CD14-positive monocyte (primary cell): ENCODE measurements at regions not wholly inside any gene's neighbourhood (a gene's known extent, or its start where the extent isn't known, plus 50 kb on each side); places are given as distances from the start of the nearest gene placed in this dataset.

Source experiments
- DNase-seq, 3 donors: peaks; one replicate each; pipeline ENCODE4 v3.0.0-alpha.2; 2011 to 2022
- H2AFZ ChIP-seq: 2 replicates; pipeline ENCODE4 v1.6.0; 2012; ENCODE audit warnings: mild to moderate bottlenecking, low read depth, low read length, inconsistent platforms; ENCODE audit not compliant: insufficient read depth, poor library complexity, severe bottlenecking
- H3K27ac ChIP-seq, 2 donors: 1 replicate in 1 of 2; 2 replicates in 1 of 2; pipeline ENCODE4 v1.5.1; 2012 to 2013; ENCODE audit warnings: low read length in 2 of 2, control low read depth in 1 of 2, inconsistent platforms in 1 of 2, low read depth in 1 of 2, mild to moderate bottlenecking in 1 of 2
- H3K27me3 ChIP-seq, 2 donors: one replicate each; pipeline versions ENCODE4 v1.6.0 to v1.6.1; 2011 to 2013; ENCODE audit warnings: low read length in 2 of 2; ENCODE audit not compliant: control insufficient read depth in 2 of 2, insufficient read depth in 2 of 2
- H3K36me3 ChIP-seq, 2 donors: replicated peaks in 1 of 2; 1 replicate in 1 of 2; 2 replicates in 1 of 2; pipeline versions ENCODE4 v1.5.1 to v1.6.1; 2012 to 2013; ENCODE audit warnings: low read length in 2 of 2, control low read depth in 1 of 2, inconsistent platforms in 1 of 2, mild to moderate bottlenecking in 1 of 2; ENCODE audit not compliant: insufficient read depth in 2 of 2, control insufficient read depth in 1 of 2
- H3K4me1 ChIP-seq, 2 donors: 1 replicate in 1 of 2; 2 replicates in 1 of 2; pipeline versions ENCODE4 v1.5.1 to v1.6.1; 2012 to 2013; ENCODE audit warnings: low read length in 2 of 2, control low read depth in 1 of 2, inconsistent platforms in 1 of 2, mild to moderate bottlenecking in 1 of 2, moderate library complexity in 1 of 2; ENCODE audit not compliant: insufficient read depth in 2 of 2, control insufficient read depth in 1 of 2
- H3K4me2 ChIP-seq: replicated peaks from 2 replicates; pipeline ENCODE3; 2012; ENCODE audit warnings: low read length, moderate library complexity, mild to moderate bottlenecking; ENCODE audit not compliant: poor library complexity, severe bottlenecking; ENCODE audit errors: extremely low read depth
- H3K4me3 ChIP-seq, 3 experiments: fragments of 200-600 bp in 1 of 3; sonication (generic) in 1 of 3; replicated peaks in 1 of 3; 1 replicate in 2 of 3; 2 replicates in 1 of 3; pipeline ENCODE4 v1.5.1; 2011 to 2013; ENCODE audit warnings: low read length in 3 of 3, mild to moderate bottlenecking in 3 of 3, control low read depth in 2 of 3, low read depth in 2 of 3, inconsistent platforms in 1 of 3, moderate library complexity in 1 of 3
- H3K79me2 ChIP-seq: 2 replicates; pipeline ENCODE4 v1.6.0; 2012; ENCODE audit warnings: mild to moderate bottlenecking, control low read depth, inconsistent platforms, low read length, moderate library complexity; ENCODE audit not compliant: insufficient read depth
- H3K9ac ChIP-seq: 2 replicates; pipeline ENCODE4 v1.6.0; 2017; ENCODE audit warnings: low read length, mild to moderate bottlenecking; ENCODE audit not compliant: insufficient read depth, poor library complexity, severe bottlenecking
- H3K9me3 ChIP-seq, 2 donors: replicated peaks in 1 of 2; 1 replicate in 1 of 2; 2 replicates in 1 of 2; pipeline versions ENCODE4 v1.5.1 to v1.6.1; 2012 to 2013; ENCODE audit warnings: low read length in 2 of 2, control low read depth in 1 of 2; ENCODE audit not compliant: control insufficient read depth in 1 of 2, insufficient read depth in 1 of 2
- H4K20me1 ChIP-seq: 2 replicates; pipeline ENCODE4 v1.6.0; 2012; ENCODE audit warnings: mild to moderate bottlenecking, low read length, control low read depth, moderate library complexity; ENCODE audit not compliant: insufficient read depth
- H3K27ac Mint-ChIP-seq, 7 donors: one replicate each; pipeline ENCODE4 v1.8.0; 2020; ENCODE audit warnings: mild to moderate bottlenecking in 7 of 7, mixed read lengths in 7 of 7, moderate library complexity in 6 of 7, inconsistent platforms in 2 of 7
- H3K27me3 Mint-ChIP-seq, 3 donors: one replicate each; pipeline ENCODE4 v1.8.0; 2021 to 2022; ENCODE audit warnings: low read depth in 3 of 3, mild to moderate bottlenecking in 3 of 3, mixed read lengths in 3 of 3, moderate library complexity in 3 of 3, inconsistent platforms in 1 of 3
- H3K36me3 Mint-ChIP-seq, 2 donors: one replicate each; pipeline ENCODE4 v1.8.0; 2020; ENCODE audit warnings: mixed read lengths in 2 of 2, inconsistent platforms in 1 of 2, mild to moderate bottlenecking in 1 of 2
- H3K4me1 Mint-ChIP-seq: one replicate; pipeline ENCODE4 v1.8.0; 2020; ENCODE audit warnings: mild to moderate bottlenecking, mixed read lengths
- H3K4me3 Mint-ChIP-seq, 2 donors: one replicate each; pipeline ENCODE4 v1.8.0; 2020; ENCODE audit warnings: mild to moderate bottlenecking in 2 of 2, mixed read lengths in 2 of 2, moderate library complexity in 1 of 2
- H3K9me3 Mint-ChIP-seq, 7 donors: one replicate each; pipeline ENCODE4 v1.8.0; 2020 to 2022; ENCODE audit warnings: mixed read lengths in 7 of 7, mild to moderate bottlenecking in 6 of 7, moderate library complexity in 6 of 7, inconsistent platforms in 2 of 7
- WGBS: methylation state at CpG from one replicate; pipeline ENCODE4 v1.1.5; 2013; ENCODE audit warnings: missing lambda C conversion rate; ENCODE audit not compliant: insufficient coverage; 5-methylcytosine and 5-hydroxymethylcytosine counted together
- intact Hi-C, 2 donors: fragments of 100-400 bp; cut with micrococcal nuclease; formaldehyde crosslinking; loops; one replicate each; pipeline versions ENCODE4 v1.15.0 to v1.15.1; 2023
- TF ChIP-seq, protein P1 (sequence below): fragments of 200-600 bp; IDR thresholded peaks from one replicate; pipeline ENCODE4 v1.8.0; 2022; ENCODE audit warnings: antibody characterized with exemption, mild to moderate bottlenecking

DNA sequence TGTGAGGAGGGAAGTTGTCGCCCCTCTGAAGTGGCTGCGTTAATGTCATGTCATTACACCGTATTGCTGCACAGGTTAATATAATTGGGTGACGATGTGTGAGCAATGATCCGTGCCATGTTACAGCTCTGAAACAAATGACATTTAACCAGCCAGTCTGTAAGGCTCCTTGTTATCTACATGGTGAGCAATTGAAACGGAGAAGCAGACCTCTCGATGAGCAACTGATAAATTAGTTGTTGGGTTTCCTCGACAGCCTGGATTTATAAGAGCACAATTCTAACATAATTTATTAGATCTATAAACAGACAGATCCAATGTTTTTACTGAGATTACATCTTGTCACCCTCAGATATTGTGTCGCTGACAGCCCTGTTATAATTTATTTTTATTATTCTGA lies 49.9 kb upstream of the MAFB start:
- no peaks in the 10 kb centered on the region for H3K36me3 ChIP-seq
- intact Hi-C loops, result no loop called here
- H3K4me1 ChIP-seq, result peaks cover 23 to 27% of the 10 kb centered on the region in 2 donors
- H4K20me1 ChIP-seq, result no peaks in the 10 kb centered on the region
- H3K9ac ChIP-seq, result no peak overlapping the region
- TF ChIP-seq, protein P1, sequence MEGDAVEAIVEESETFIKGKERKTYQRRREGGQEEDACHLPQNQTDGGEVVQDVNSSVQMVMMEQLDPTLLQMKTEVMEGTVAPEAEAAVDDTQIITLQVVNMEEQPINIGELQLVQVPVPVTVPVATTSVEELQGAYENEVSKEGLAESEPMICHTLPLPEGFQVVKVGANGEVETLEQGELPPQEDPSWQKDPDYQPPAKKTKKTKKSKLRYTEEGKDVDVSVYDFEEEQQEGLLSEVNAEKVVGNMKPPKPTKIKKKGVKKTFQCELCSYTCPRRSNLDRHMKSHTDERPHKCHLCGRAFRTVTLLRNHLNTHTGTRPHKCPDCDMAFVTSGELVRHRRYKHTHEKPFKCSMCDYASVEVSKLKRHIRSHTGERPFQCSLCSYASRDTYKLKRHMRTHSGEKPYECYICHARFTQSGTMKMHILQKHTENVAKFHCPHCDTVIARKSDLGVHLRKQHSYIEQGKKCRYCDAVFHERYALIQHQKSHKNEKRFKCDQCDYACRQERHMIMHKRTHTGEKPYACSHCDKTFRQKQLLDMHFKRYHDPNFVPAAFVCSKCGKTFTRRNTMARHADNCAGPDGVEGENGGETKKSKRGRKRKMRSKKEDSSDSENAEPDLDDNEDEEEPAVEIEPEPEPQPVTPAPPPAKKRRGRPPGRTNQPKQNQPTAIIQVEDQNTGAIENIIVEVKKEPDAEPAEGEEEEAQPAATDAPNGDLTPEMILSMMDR, result no peak
- no peak overlapping the region for H2AFZ ChIP-seq
- H3K4me2 ChIP-seq, result no peak overlapping the region
- no peaks in the 10 kb centered on the region for H3K79me2 ChIP-seq
- Mint-ChIP-seq H3K4me3 (no peak overlapping the region), H3K9me3 (peaks cover 4 to 10% (median 9%) of the 10 kb centered on the region in 7 donors), H3K36me3 (peaks cover 0 to 2% of the 10 kb centered on the region in 2 donors), H3K27ac (no peak overlapping the region), H3K27me3 (peaks cover 3 to 13% (median 6%) of the 10 kb centered on the region in 3 donors), H3K4me1 (peaks cover 26% of the 10 kb centered on the region)
- H3K4me3 ChIP-seq, result no peak overlapping the region
- H3K27ac ChIP-seq, result no peak overlapping the region
- peaks cover 8 to 9% of the 10 kb centered on the region in 2 donors for H3K27me3 ChIP-seq
- 88% methylated on average over 2 of the region's 9 CpGs for WGBS
- DNase-seq, result no peak
- peaks cover 0 to 5% of the 10 kb centered on the region in 2 donors for H3K9me3 ChIP-seq

DNA sequence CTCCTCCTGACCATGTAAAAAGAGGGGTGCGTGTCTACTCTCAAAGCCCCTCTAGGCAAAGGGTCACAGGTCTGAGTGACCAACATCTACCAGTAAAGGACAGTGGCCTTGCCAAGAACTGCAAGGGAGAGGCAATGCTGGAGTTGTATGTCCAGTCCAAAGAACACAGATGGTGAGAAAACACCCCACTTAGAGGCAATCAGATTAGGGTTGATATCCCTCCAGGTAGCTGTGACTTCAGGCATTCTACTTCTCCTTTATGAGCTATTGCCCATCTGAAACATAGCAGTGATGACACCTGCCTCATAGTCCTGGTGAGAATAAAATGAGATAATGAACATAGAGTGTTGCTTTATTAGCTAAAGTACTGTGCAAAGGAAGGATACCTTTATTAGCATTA lies 50.8 kb upstream of the MAFB start:
- WGBS, result no CpG with 5 or more reads among the region's 1 CpG
- Histone ChIP-seq H3K79me2 (no peaks in the 10 kb centered on the region), H3K9ac (no peak overlapping the region), H3K9me3 (peaks cover 0 to 5% of the 10 kb centered on the region in 2 donors), H4K20me1 (no peaks in the 10 kb centered on the region), H2AFZ (no peak overlapping the region), H3K4me3 (no peak overlapping the region), H3K4me2 (no peak overlapping the region), H3K4me1 (peaks cover 32 to 35% of the 10 kb centered on the region in 2 donors), H3K36me3 (no peaks in the 10 kb centered on the region), H3K27ac (no peak overlapping the region), H3K27me3 (peaks cover 0 to 4% of the 10 kb centered on the region in 2 donors)
- Mint-ChIP-seq H3K4me1 (peaks cover 35% of the 10 kb centered on the region), H3K27me3 (peaks cover 0 to 10% (median 3%) of the 10 kb centered on the region in 3 donors), H3K27ac (no peak overlapping the region), H3K36me3 (peaks cover 0 to 2% of the 10 kb centered on the region in 2 donors), H3K9me3 (peaks cover 4 to 10% (median 9%) of the 10 kb centered on the region in 7 donors), H3K4me3 (no peak overlapping the region)
- TF ChIP-seq, protein P1, result no peak
- intact Hi-C loops, result loop anchor here (5.0 to 10.0 kb wide), 2 partner anchors 205 to 222 kb away; no protein-coding TSS in a partner anchor
- DNase-seq, result no peak
